GM19240 (cell line): ENCODE measurements at regions not wholly inside any gene's neighbourhood (a gene's known extent, or its start where the extent isn't known, plus 50 kb on each side); places are given as distances from the start of the nearest gene placed in this dataset.
"Not testable (repeated sequence)": the region's sequence is repeated elsewhere in the genome, so short reads cannot be mapped to it uniquely, and the experiment has no call there.

Source experiments
- DNase-seq: peaks from one replicate; pipeline ENCODE4 v3.0.0; 2011; ENCODE audit warnings: low spot score; ENCODE audit not compliant: insufficient read length

DNA sequence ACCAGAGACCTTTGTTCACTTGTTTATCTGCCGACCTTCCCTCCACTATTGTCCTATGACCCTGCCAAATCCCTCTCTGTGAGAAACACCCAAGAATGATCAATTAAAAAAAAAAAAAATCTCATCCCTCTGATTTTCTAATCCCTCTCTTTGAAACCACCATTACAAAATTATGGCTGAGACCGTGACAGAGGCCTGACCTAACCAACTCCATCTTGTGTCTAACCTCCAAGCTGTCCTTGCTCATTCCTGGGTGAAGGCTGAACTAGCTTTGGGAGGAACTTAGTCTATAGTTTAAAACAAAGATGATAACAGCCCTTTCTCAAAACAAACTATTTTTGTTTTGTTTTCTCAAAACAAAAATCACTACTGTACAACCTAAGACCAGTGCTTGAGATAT, 474.5 kb downstream of the TMEM114 start:
- DNase-seq, result no peak

DNA sequence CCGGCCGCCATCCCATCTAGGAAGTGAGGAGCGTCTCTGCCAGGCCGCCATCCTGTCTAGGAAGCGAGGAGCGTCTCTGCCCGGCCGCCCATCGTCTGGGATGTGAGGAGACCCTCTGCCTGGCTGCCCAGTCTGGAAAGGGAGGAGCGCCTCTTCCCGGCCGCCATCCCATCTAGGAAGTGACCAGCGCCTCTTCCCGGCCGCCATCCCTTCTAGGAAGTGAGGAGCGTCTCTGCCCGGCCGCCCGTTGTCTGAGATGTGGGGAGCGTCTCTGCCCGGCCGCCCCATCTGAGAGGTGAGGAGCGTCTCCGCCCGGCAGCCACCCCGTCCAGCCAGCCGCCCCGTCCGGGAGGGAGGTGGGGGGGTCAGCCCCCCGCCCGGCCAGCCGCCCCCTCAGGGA, 475.4 kb downstream of the TMEM114 start:
- DNase-seq, result not testable (repeated sequence)

DNA sequence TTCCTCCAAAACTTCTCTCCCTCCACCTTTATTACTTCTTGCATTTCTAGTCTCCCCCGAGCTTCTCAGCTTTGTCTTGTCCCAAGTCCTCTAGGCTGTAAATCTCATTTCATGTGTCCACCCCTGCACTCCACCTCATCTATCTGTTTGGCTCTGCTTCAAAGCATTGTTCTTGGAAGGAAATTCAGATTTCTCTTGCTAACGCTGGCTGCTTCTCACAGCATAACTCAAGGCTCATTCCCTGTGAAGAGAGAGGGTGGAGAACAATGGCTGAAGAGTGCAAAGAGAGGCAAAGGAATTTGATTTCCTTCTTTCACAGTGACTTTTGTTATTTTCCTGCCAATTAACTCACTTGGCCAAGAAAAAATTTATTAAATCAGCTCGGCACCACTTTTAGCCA, 476.5 kb downstream of the TMEM114 start:
- DNase-seq, result no peak

DNA sequence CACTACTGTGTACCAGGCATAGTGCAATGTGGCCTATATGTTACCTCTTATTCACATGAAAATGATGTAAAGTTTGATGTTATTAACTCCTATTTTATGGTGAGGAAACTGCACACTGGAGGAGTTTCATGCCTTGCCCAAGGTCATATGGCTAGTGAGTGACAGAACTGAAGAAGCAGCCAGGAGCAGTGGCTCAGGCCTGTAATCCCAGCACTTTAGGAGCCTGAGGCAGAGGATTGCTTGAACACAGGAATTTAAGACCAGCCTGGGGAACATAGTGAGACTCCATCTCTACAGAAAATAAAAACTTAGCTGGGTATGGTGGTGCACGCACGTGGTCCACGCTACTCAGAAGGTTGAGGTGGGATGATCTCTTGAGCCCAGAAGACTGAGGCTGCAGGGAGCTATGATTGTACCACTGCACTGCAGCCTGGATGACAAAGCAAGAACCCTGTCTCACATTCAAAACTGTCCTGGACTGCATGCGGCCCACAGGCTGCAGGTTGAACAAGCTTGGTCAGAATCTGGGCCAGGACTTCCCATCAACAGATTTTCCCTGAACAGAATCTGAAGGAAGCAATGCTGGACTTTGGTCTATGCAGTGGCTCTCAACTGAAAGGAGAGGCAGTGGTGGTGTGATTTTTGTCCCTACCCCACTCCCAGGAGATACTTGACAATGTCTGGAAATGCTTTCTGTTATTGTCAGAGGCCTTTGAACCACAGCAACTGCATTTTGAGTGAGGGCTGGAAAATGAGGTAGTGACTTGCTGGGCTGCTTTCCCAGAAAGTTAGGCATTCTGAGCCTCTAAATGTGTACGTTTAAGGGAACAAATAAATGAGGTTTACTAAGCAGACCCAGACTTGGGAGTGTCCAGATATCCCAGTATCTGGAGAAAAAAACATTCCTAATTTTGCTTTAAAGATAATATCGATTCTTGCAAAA, 479.5 kb downstream of the TMEM114 start:
- no peak for DNase-seq

DNA sequence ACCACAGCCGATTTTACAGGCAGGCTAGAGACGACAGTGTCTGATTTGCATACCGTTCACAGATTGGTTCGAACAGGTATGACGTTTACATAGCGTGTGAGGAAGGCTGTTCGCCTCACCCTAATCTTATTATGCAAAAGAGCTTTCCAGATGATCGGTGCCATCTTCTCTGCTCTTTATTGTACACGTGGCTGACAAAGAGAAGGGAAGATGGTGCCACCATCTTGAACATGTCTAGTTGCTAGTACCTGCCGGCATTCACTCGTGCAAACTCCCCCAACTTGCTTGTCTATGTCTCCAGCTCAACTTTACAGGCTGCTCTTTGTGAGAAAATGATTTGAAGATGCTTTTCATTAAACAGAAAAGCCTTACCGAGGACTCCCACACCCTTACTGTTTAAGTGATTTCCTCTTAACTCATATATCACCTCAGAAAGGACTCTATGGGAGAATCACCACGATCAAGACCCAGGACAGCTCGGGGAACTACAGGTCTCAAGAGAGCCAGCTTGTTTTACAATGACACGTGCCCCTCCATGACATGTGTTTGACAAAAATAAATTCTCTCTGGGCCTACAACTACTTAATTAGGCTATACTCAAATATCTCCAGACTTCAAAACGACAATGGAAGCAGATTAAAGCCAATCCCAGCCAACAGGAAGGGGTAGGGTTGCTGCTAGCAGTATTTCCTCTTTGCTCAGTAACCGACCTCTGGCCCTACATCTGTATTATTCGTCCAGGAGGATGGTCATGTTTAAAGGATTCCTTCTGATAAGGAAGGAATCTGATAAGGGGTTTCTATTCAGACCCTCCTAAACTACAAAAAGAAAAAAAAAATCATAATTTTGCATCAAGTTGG, 480.6 kb downstream of the TMEM114 start:
- no peak for DNase-seq

DNA sequence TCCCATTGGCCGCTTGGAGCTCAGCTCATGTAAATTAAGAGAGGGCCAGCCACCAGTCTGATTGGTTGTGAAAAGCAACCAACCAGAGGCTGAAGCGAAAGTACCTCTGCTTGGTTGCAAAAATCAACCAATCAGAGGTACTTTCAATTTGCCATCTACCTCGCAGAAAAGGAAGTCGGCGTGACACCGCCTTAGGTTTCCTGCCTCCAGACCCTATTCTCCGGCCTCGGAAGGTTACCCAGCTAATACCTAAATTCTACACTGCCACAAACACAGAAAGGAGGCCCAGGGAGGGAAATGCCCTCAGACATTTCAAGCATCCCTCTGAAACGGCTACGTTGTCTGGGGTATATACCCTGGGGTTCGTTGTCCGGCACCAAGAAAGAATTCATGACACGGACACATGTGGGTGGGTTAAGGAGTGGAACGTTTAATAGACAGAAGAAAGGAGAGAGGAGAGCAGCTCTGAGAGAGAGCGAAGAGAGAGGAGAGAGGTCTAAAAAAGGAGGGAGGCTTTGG, 481.3 kb downstream of the TMEM114 start:
- DNase-seq, result no peak

DNA sequence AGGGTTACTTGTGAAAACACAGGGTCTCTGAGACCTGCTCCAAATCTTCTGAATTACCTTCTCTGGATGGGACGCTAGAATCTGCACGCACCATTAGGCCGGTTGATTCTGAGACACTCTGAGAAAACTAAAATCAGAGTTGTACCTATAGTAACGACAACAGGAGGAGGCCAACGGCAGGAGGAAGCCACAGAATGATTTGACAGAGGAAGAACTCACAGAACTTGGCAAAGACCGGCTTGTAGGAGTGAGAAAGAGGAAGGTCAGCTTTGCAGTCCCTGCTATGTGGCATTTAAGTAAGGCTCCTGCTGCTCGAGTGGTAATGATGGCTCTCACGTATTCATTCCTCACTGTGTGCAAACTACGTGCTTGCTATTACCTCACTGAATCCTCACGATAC, 483.0 kb downstream of the TMEM114 start:
- DNase-seq, result no peak

DNA sequence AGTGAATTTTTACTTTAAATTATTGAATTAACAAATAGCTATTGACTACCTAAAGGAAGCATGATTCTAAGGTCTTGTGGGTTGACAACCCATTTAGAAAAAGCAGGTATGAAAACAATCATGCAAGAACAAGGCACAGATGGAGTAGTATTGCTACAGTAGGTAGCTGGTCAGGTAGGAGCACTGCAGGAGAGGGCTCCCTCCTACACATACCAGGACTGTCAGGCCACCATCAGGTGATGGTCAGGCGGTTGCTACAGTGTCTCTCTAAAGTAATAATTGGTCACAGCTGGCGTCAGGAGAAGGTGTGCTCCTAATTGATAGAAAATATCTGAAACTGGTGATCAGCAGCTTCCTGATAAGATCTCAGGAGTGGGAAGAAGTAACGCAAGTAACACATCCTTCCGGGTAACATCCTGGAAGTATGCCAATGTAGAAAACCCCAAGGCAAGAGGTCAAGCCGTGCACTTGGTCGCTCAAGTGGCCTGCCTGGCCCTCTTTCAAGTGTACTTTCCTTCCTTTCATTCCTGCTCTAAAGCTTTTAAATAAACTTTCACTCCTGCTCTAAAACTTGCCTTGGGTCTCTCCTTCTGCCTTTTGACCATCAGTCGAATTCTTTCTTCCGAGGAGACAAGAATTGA, 486.5 kb downstream of the TMEM114 start:
- DNase-seq, result no peak

DNA sequence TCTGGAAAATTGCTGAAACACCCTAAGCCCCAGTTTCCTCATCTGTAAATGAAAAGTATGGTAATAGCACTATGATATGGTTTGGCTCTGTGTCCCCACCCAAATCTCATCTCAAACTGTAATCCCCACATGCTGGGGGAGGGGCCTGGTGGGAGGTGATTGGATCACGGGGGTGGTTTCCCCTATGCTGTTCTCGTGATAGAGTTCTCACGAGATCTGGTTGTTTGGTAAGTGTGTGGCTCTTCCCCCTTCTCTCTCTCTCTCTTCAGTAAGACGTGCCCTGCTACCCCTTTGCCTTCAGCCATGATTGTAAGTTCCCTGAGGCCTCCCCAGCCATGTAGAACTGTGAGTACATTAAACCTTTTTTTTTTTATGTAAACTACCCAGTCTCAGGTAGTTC, 490.7 kb downstream of the TMEM114 start:
- DNase-seq, result no peak

DNA sequence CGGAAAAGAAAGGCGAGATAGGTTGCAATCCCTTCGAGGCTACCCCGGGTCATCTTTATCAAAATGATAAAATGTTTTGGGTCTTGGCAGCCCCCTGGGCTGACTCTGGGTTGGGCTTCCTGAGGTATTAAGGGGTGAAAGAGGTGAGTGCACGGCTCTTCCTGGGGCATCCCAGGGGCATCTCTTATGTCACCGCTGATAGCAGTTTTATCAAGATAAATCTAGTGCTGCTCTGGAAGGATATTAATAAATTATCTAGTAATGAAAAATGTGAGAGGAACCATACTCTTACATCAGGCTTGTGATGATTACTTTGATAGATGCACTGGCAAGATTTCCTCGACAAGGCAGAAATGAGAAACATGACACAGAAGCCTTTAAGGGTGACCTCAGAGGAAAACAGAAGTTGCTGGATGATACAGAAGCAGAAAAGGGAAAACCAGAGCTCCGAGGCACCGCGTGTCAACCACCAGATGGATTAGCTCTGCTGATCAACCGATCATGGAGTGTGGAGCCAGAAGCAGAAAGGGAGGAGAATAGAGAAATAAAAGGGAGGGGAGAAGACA, 491.3 kb downstream of the TMEM114 start:
- no peak for DNase-seq

DNA sequence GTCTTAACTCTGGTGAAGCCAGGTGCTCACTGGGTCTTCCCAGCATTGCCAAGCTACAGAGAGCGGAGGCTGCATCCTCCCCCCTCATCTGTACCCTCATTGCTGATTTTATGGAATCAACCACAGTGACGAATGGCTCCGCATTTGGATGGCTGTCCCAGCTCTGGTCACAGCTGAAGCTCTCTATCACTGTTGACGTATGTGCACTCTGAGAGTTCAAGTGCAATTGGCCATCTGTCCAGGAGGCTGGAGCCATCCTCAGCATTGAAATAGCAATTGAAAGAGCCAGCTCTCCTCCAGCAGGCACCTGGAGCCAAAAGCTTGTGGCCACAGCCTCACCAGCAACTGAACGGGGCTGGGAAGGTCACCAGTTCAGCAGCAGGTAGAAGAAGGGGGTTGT, 494.1 kb downstream of the TMEM114 start:
- no peak for DNase-seq

DNA sequence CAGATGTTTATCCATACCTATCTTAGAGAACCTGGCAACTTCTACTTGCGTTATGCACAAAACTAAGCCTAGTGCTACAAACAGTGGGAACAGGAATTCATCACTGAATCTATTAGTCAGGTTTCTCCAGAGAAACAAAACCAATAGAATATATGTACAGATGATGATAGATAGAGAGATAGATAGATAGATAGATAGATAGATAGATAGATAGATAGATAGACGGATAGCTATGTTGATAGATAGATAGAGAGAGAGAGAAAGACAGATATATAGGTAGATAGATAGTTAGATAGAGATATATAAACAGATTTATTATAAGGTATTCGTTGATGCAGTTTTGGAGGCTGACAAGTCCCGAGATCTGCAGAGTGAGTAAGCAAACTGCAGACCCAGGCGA, 495.6 kb downstream of the TMEM114 start:
- no peak for DNase-seq

DNA sequence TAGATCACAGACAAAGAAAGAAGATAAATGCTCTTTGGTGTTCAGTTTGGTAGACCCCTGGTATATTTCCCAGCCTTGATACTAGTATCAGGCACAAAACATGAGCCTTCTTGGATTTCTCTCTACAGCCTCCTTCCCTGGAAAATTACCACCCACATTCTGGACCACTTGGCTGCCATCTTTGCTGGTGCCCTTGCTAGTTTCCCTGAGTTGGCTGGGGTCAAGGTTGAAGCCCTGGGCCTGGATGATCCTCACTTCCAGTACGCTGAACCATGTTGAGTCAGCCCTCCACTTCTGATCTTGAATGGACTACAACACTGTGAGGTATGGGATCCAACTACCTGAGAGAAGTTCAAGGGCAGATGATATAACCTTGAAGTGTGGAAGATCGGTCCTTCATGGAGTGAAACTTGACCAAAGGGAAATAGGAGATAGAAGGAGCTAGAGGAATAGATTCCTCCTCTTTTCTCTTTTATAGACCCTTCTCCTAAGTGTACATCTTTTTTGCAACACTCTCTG, 501.4 kb downstream of the TMEM114 start:
- no peak for DNase-seq

DNA sequence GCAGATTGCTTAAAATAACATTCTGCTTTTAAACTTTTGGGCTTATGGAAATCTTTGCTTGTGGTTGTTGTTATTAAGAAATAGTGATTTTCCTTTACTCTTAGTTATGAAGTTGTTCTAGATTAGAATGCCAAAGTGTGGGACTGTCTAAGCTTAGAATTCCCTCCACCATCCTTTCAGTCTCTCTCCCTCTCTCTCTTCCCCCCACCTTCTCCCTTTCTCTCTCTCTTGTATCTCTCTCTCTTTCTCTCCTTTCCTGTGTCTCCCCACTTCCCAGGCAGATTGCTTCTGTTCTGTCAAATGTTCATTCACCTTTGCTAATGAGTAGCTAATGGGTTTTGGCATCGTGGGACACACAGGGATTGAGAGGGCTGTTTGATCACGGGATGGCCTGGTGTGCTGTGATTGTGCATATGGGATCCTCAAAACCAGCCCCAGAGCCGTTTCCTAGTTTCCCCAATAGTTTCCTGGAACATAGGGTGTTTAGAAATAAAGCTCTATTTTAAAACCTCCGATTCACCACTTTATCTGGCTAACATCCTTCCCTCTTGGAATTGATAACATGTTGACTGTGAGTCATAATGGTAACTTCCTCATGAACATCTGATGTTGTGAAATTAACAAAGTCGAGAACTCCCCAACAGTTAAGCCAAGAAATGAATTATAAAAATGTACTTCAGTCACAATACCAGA, 502.6 kb downstream of the TMEM114 start:
- DNase-seq, result no peak

DNA sequence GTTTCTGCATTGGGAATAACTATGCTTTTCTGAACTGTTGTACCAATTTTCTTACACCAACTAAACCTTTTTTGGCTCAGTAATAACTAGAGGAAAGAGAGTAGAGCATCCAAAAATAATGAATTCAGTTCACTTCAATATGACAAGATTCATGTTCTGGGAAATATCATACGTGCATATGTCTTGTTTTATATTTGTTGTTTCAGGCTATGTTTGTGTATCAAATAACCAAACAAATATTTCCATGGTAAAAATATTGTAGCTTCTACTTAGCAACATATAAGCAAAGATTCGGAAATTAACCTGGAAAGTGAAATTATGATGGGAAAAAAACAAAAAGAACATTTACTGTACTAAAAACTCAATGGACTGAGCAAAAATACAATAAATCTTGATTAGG, 503.2 kb downstream of the TMEM114 start:
- no peak for DNase-seq

DNA sequence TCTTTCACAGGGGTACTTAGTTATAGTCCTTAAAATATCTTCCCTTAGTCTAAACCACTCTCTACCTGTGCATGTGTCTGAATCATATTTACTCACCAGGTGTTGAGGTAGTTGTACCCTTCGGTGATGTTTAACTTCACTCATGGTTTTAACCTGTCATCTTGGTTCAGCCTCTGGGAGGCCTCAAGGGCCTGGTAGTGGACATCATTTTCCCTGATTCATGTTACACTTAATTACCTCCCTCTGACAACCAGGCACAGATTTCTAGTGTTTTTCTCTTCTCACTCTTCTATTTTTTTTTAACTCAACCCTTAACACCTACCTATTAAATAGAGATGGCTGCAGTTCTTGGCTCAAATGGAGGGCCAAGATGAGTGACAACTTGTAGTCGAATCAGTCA, 505.4 kb downstream of the TMEM114 start:
- DNase-seq, result no peak

DNA sequence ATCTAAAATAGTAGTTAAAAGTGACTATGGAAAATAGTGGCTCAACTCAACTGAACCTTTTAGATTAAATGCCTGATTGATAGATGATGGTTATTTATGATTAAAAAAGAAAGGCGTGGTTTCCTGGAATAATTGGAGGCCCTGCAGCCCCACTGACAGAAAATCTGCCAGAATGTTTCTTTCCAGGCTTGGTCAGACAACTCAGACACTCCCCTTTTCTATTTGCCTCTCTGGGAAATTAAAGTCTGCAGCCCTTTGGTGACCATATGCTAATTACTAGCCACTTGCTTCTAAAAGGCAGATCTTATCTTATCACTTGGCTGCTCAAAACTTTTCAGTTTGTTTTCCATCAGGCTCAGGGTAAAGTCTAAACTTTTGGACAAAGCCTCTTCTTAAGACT, 506.0 kb downstream of the TMEM114 start:
- no peak for DNase-seq

DNA sequence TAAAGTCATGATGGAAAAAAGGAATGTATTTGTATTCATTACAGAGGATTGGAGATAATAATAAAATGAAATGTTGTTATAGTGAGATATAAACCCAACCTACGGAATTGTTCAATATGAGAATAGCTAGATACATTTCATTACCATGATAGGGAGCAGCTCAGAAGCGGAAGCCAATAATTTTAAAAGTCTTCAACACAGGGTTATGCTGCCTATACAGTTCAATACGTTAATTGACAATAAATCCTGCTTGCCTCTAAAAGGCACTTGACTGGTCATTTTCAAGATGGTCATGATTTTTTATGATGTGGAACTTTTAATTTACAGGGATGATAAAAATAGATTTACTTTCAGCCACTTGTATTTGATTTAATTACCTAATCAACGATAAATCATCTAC, 506.8 kb downstream of the TMEM114 start:
- no peak for DNase-seq

DNA sequence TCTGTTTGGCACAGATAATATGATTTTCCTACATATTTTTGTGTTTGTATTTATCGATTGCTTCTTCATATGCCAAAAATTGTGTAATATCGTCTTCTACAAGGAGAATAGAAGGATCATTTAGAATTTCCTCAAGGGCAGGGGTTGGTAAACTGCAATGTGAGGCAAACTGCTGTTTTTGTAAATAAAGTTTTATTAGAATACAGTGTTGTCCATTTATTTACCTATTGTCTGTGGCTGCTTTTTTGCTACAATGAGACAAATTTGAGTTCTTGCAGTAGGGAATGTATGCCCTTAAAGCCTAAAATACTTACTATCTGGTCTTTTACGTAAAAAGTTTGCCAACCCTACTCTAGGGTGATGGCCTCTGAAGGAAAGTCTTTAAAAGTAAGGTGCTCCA, 509.5 kb downstream of the TMEM114 start:
- no peak for DNase-seq

DNA sequence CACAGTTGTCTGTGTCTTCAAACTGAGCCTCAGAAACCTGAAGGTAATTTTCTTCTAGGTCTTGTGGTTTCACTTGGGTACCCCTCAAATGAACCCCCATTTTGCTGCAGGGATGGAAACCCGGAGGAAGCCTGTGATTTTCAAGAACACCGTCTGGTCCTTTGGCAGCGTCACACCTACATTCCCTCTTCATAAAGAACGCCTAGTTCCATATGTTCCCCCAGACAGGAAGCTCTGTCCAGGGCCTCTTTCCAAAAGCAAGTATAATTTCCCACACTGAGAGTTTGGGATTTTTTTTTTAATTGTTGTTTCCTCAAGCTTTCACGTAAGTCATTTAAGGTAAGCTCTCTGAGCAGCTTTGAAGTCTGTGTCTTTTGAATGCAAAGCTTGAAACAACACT, 515.0 kb downstream of the TMEM114 start:
- no peak for DNase-seq

DNA sequence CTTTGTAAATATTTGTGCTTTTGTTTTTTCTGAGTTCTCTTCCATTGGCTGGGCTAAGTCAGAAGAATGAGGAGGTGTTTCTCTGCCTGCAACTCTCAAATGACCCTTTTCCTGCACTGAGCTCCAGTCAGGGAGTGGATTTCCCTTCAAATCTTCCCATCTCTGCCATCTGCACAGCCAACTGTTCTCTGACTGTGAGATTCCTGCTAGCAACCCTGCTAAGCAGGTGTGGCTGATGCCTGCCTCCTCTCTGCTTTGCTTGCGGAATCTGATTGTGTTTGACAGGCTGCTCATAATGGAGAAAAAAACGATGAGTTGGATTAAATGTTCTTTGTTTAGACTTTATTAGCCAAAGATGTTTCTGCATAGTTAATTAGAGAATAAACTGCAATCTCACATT, 519.8 kb downstream of the TMEM114 start:
- DNase-seq, result no peak
